GM12892 (cell line): ENCODE measurements at regions not wholly inside any gene's neighbourhood (a gene's known extent, or its start where the extent isn't known, plus 50 kb on each side); places are given as distances from the start of the nearest gene placed in this dataset.

Experiments
- POLR2A ChIP-seq: IDR thresholded peaks from 2 replicates; pipeline ENCODE4 v1.6.1; 2011; ENCODE audit warnings: low read depth, low read length, control low read depth
- POLR2AphosphoS5 ChIP-seq: IDR thresholded peaks from 2 replicates; pipeline ENCODE4 v1.6.1; 2011; ENCODE audit warnings: low read depth, low read length, control low read depth
- TAF1 ChIP-seq: IDR thresholded peaks from 2 replicates; pipeline ENCODE4 v1.6.1; 2011; ENCODE audit warnings: low read depth, mild to moderate bottlenecking, control low read depth, low read length, borderline replicate concordance

GRCh38 chr6:158906926-158907325, 87.8 kb upstream of the EZR start:
- no peak for TF ChIP-seq TAF1
- no peak for TF ChIP-seq POLR2A
- no peak for TF ChIP-seq POLR2AphosphoS5
